ENCODE measurements at regions not wholly inside any gene's neighbourhood (a gene's known extent, or its start where the extent isn't known, plus 50 kb on each side); places are given as distances from the start of the nearest gene placed in this dataset.
"Not testable (repeated sequence)": the region's sequence is repeated elsewhere in the genome, so short reads cannot be mapped to it uniquely, and the experiment has no call there.

DNA sequence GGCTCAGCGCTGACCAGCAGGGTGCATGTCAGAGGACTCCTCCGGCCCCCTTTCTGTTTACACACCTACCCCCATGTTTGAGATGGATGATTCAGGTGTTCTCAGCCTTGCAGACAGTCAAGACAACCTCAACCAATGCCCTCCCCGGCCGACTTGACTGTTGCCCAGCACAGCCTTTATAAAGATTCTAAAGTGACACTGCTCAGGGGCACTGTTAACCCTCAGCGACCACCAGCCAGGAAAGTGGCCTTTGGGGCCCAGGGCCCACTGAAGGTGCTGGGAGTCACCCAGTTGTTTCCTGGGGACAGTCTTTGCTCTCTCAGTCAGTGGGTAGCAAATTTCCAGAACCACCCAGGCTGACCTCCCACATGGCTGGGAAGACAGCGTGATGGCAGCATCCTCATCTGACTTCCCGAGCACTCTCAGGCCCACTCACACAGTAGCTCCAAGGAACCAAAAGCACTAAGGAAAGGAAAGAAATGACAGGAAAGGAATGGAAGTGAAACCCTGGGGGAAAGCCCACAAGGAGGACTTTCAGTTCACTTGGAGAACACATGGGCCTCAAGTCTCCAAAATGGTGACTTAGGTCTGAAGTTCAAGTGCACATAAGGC, 128.4 kb downstream of the ASB7 start:
- Histone ChIP-seq H3K9ac (ENCODE audit: low read length) (no peak overlapping the region), H3K27ac (ENCODE audit: low read depth, low read length) (no peak overlapping the region), H3K9me3 (ENCODE audit: control insufficient read depth, insufficient read depth, low read depth, low read length) (no peaks in the 10 kb centered on the region), H3K27me3 (ENCODE audit: control insufficient read depth, insufficient read depth, low read length) (no peaks in the 10 kb centered on the region), H3K4me1 (ENCODE audit: control insufficient read depth, insufficient read depth, low read length) (peaks cover 25% of the 10 kb centered on the region), H3K36me3 (ENCODE audit: control insufficient read depth, insufficient read depth, low read length) (no peaks in the 10 kb centered on the region), H3K4me3 (ENCODE audit: low read depth, low read length) (no peak overlapping the region)

DNA sequence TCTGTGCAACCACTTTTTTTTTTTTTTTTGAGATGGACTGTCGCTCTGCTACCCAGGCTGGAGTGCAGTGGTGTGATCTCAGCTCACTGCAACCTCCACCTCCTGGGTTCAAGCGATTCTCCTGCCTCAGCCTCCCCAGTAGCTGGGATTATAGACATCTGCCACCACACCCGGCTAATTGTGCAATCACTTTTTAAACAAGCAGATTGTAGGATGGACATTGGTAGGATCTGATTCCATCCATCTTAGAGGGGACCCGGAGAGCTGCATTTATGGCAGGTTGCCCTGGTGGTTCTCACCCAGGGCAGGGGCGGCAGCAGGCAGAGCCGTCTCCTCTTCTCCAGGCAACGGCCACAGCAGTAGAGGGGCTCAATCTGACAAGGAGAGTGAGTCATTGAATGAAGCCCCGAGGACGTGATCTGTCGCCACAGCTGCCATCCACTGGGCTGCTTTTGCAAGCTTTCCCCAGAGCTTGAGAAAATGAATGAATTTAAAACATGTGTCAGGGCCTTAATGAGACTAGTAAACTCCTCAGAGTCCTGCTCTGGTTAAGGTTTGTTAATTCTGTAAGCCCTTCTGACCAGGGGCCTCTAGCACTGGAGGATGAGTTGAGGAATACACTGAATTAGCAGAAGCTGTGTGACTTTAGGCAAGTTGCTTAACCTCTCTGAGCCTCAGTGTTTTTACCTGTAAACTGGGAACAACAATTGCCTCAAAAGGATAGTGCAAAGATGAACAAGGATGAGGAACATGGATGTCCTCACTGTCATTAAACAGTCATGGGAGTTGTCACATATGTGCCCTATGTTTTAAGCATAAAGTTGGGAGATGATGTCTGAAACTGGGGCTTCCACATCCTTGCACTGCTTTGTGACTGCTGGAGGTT, 129.1 kb downstream of the ASB7 start:
- Histone ChIP-seq H3K27ac (ENCODE audit: low read depth, low read length) (no peak overlapping the region), H3K36me3 (ENCODE audit: control insufficient read depth, insufficient read depth, low read length) (no peaks in the 10 kb centered on the region), H3K4me1 (ENCODE audit: control insufficient read depth, insufficient read depth, low read length) (peaks cover 23% of the 10 kb centered on the region), H3K27me3 (ENCODE audit: control insufficient read depth, insufficient read depth, low read length) (no peaks in the 10 kb centered on the region), H3K4me3 (ENCODE audit: low read depth, low read length) (no peak overlapping the region), H3K9me3 (ENCODE audit: control insufficient read depth, insufficient read depth, low read depth, low read length) (no peaks in the 10 kb centered on the region), H3K9ac (ENCODE audit: low read length) (no peak overlapping the region)

DNA sequence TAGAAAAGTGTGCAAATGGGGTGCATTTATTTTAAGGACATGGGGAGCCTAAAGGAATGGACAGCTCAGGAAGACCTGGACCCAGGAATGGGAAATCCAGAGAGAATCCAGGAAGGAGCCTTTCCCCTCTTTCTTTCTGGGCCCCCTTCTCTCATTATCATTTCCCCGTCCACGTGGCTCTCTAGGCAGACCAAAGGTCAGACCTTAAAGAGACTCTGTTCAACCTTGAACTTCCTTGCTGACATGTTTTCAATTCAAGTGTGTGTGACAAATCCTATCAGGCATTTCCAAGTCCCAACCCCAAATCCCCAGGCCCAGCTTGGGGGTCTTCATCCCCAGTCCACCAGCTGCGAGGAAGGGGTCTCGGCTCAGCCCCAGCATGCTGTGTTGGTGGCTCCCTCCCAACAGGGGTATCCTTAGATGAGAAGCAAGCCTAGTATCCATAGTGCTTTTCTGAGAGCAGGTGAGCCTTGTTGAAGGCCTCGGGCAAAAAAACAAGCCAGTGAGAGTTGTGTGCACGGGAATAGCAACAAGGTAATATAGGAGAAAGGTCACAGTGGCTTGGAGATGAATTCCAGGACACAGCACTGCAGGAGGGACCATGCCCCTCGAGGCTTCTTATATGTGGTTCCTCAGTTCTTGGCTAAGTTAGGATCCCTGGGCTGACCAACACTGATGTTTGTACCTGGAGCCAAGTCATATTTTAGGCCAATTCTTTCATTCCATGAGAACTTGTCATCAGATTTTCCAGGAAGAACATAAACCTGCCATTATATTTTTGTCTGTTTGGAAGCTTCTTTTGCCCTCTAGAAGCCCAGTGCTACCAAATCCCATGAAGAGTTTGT, 130.0 kb downstream of the ASB7 start:
- Histone ChIP-seq H3K4me1 (ENCODE audit: control insufficient read depth, insufficient read depth, low read length) (peaks cover 19% of the 10 kb centered on the region), H3K9me3 (ENCODE audit: control insufficient read depth, insufficient read depth, low read depth, low read length) (no peaks in the 10 kb centered on the region), H3K27ac (ENCODE audit: low read depth, low read length) (no peak overlapping the region), H3K9ac (ENCODE audit: low read length) (no peak overlapping the region), H3K27me3 (ENCODE audit: control insufficient read depth, insufficient read depth, low read length) (no peaks in the 10 kb centered on the region), H3K4me3 (ENCODE audit: low read depth, low read length) (no peak overlapping the region), H3K36me3 (ENCODE audit: control insufficient read depth, insufficient read depth, low read length) (no peaks in the 10 kb centered on the region)

DNA sequence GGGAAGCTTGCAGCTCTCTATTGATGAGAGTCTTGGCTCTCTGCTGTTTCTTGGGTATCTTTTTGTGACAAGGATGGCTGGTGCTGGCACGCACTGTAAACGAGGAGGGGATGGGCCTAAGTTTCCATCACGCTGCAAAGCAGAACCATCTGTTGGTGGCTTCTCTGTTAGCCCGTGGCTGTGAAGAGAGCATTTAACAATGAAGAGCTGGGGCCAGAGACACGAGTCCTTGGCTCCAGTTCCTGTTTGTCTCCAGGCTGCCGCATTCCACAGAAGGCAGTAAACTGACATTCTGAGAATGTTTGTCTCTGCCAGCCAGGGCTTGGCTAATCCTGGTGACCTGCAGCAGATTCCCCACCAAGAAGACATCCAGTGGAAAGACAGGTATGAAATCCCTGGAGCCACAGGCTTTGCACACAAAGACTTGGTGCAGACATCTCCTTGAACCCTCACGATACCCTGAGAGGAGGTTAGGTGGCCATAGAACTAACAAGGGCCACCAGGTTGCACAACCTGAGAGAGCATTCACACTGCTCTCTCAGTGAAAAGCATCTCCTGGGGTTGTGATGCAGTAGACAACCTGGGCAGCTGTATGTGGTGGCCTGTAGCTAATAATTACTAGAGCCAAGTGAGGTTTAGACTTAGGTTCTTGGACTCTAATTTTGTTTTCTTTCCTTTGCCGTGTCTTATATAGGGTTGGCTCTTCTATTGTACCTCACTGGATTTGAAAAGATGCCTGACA, 130.9 kb downstream of the ASB7 start:
- peaks cover 11% of the 10 kb centered on the region; the same call in 1 of the 2 replicates for H3K4me1 ChIP-seq (ENCODE audit: control insufficient read depth, insufficient read depth, low read length)
- H3K9ac ChIP-seq (ENCODE audit: low read length) = no peak overlapping the region
- no peak overlapping the region for H3K27ac ChIP-seq (ENCODE audit: low read depth, low read length)
- H3K36me3 ChIP-seq (ENCODE audit: control insufficient read depth, insufficient read depth, low read length) = no peaks in the 10 kb centered on the region
- no peak overlapping the region for H3K4me3 ChIP-seq (ENCODE audit: low read depth, low read length)
- no peaks in the 10 kb centered on the region for H3K9me3 ChIP-seq (ENCODE audit: control insufficient read depth, insufficient read depth, low read depth, low read length)
- no peaks in the 10 kb centered on the region for H3K27me3 ChIP-seq (ENCODE audit: control insufficient read depth, insufficient read depth, low read length)

DNA sequence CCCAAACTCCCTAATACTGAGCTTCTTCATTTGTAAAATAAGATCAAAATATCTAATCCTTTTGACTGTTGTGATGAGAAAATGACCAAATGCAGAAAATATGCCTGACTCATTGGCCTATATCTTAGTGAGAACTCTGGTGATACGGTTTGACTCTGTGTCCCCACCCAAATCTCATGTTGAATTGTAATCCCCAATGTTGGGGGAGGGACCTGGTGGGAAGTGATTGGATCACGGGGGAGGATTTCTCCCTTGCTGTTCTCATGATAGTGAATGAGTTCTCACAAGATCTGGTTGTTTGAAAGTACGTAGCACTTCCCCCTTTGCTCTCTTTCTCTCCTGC, 131.4 kb downstream of the ASB7 start:
- not testable (repeated sequence) for H3K9ac ChIP-seq (ENCODE audit: low read length); H3K9me3 ChIP-seq (ENCODE audit: control insufficient read depth, insufficient read depth, low read depth, low read length); H3K27ac ChIP-seq (ENCODE audit: low read depth, low read length); H3K27me3 ChIP-seq (ENCODE audit: control insufficient read depth, insufficient read depth, low read length); H3K36me3 ChIP-seq (ENCODE audit: control insufficient read depth, insufficient read depth, low read length); H3K4me3 ChIP-seq (ENCODE audit: low read depth, low read length); H3K4me1 ChIP-seq (ENCODE audit: control insufficient read depth, insufficient read depth, low read length)

DNA sequence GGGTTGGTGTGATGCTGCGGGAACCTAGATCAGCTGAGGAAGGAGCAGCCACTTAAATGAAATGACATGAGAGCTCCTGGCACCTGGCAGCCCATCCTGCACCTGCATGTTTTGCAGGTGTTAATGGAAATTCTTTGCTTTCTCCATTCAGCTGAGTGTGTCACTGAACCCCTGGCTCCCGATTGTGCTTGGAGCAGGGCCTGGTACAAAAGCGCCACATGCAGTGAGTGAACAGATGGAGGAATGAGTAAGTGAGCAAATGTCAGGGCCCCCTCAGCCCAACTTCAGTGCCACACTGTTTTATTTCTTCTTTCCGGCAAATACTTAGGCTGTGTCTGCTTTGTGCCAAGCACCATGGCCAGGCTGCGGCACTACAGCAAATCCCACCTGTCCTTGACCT, 132.2 kb downstream of the ASB7 start:
- no peaks in the 10 kb centered on the region for H3K27me3 ChIP-seq (ENCODE audit: control insufficient read depth, insufficient read depth, low read length)
- peaks cover 6% of the 10 kb centered on the region; the same call in 1 of the 2 replicates for H3K4me1 ChIP-seq (ENCODE audit: control insufficient read depth, insufficient read depth, low read length)
- no peaks in the 10 kb centered on the region for H3K9me3 ChIP-seq (ENCODE audit: control insufficient read depth, insufficient read depth, low read depth, low read length)
- no peak overlapping the region for H3K4me3 ChIP-seq (ENCODE audit: low read depth, low read length)
- H3K27ac ChIP-seq (ENCODE audit: low read depth, low read length) = no peak overlapping the region
- H3K9ac ChIP-seq (ENCODE audit: low read length) = no peak overlapping the region
- no peaks in the 10 kb centered on the region for H3K36me3 ChIP-seq (ENCODE audit: control insufficient read depth, insufficient read depth, low read length)

DNA sequence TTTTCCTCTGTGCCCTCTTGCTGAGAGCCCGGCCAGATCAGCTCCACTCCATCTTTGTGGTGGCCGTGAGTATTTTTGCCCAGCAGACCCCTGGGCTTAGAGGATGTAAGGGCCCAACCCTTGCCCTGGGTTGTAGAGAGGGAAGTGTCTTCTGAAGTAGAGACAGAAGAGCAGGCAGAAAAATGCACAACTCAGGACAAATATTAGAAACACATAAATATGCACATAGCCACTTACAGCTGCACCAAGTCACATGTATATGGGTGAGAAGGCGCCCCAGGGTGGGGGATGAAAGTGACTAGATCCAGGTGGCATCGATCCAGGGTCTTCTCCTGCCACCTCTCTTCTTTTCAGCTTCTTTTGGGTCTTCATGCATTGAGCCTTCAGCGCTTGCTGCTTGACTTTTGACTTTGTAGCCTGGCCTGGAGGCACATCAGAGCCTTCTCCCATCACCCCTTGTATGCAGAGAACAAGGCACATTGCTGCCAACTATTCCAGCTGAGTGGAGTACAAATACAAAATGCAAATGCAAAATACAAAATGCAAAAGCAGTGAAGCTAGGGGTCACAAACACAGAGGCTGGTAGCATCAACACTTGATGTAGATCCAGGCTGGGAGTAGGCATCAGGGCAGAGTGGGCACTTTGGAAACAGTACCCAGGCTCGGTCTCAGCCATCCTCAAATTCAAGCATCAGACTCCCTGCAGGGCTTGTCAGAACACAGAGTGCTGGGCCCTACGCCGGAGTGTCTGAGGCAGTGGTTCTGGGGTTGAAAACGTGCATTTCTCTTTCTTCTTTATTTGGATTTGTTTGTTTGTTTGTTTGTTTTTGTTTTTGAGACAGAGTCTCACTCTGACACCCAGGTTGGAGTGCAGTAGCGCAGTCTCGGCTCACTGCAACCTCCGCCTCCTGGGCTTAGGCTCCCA, 133.0 kb downstream of the ASB7 start:
- Histone ChIP-seq H3K27me3 (ENCODE audit: control insufficient read depth, insufficient read depth, low read length) (no peaks in the 10 kb centered on the region), H3K9me3 (ENCODE audit: control insufficient read depth, insufficient read depth, low read depth, low read length) (no peaks in the 10 kb centered on the region), H3K36me3 (ENCODE audit: control insufficient read depth, insufficient read depth, low read length) (no peaks in the 10 kb centered on the region), H3K4me1 (ENCODE audit: control insufficient read depth, insufficient read depth, low read length) (peaks cover 6% of the 10 kb centered on the region; the same call in 1 of the 2 replicates), H3K9ac (ENCODE audit: low read length) (no peak overlapping the region), H3K27ac (ENCODE audit: low read depth, low read length) (no peak overlapping the region), H3K4me3 (ENCODE audit: low read depth, low read length) (no peak overlapping the region)

DNA sequence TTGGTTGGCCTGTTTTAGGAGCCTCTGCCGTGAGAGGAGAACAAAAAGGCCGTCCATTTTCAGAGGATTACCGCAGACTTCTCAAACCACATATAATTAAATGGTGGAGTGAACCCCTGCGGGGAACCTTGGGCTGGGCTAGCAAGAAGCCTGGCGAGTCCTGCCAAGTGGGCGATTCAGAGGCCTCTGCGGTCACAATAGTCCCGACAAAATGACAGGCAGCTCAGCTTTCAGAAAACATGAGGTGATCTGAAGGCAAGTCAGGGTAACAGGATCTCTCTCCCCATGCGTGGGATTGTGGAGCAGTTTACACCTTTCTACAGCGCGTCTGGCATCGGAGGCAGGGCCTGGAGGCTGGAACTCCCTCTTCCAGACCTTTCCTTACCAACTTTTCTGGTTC, 134.8 kb downstream of the ASB7 start:
- Histone ChIP-seq H3K27me3 (ENCODE audit: control insufficient read depth, insufficient read depth, low read length) (no peaks in the 10 kb centered on the region), H3K27ac (ENCODE audit: low read depth, low read length) (no peak overlapping the region), H3K4me3 (ENCODE audit: low read depth, low read length) (no peak overlapping the region), H3K36me3 (ENCODE audit: control insufficient read depth, insufficient read depth, low read length) (no peaks in the 10 kb centered on the region), H3K9me3 (ENCODE audit: control insufficient read depth, insufficient read depth, low read depth, low read length) (no peaks in the 10 kb centered on the region), H3K9ac (ENCODE audit: low read length) (no peak overlapping the region), H3K4me1 (ENCODE audit: control insufficient read depth, insufficient read depth, low read length) (peaks cover 6% of the 10 kb centered on the region; the same call in 1 of the 2 replicates)

DNA sequence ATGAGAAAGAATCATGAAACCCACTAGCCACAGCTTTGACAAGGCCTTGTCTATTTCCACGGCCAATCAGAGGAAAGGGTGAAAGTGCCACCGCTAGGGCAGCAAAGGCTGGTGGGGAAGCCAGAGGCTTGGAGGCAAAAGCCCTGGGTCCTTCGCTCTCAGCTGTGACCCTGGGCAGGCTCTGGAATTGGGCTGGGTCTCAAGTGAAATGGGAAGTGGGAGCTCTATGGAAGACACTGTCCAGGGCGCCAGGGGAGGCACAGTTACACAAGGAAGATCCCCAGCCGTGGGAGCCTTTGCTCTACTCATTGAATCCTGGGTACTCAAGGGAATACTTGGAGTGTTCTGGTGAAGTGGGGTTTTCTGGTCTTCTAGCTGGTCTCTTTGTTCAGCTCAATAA, 136.2 kb downstream of the ASB7 start:
- H3K9me3 ChIP-seq (ENCODE audit: control insufficient read depth, insufficient read depth, low read depth, low read length) = no peaks in the 10 kb centered on the region
- H3K36me3 ChIP-seq (ENCODE audit: control insufficient read depth, insufficient read depth, low read length) = no peaks in the 10 kb centered on the region
- H3K4me1 ChIP-seq (ENCODE audit: control insufficient read depth, insufficient read depth, low read length) = peaks cover 2% of the 10 kb centered on the region; the same call in 1 of the 2 replicates
- no peak overlapping the region for H3K9ac ChIP-seq (ENCODE audit: low read length)
- no peaks in the 10 kb centered on the region for H3K27me3 ChIP-seq (ENCODE audit: control insufficient read depth, insufficient read depth, low read length)
- H3K4me3 ChIP-seq (ENCODE audit: low read depth, low read length) = no peak overlapping the region
- H3K27ac ChIP-seq (ENCODE audit: low read depth, low read length) = no peak overlapping the region

DNA sequence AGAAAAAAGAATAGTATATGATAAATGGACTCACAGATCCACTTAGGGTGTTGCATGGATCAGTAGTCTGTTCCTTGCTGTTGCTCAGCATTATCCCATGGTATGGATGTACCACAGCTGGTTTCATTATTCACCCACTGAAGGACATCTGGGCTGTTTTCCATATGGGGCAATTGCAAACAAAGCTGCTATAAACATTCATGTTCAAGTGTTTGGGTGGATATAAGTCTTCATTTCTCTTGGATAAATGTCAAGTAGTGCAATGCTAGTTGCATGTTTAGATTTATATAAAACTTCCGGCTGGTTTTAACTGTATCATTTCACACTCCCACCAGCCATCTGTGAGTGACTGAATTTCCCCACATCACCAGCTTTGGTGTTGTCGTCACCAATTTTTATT, 137.7 kb downstream of the ASB7 start:
- Histone ChIP-seq H3K27ac (ENCODE audit: low read depth, low read length) (no peak overlapping the region), H3K4me1 (ENCODE audit: control insufficient read depth, insufficient read depth, low read length) (peaks cover 2% of the 10 kb centered on the region; the same call in 1 of the 2 replicates), H3K9ac (ENCODE audit: low read length) (no peak overlapping the region), H3K4me3 (ENCODE audit: low read depth, low read length) (no peak overlapping the region), H3K9me3 (ENCODE audit: control insufficient read depth, insufficient read depth, low read depth, low read length) (no peaks in the 10 kb centered on the region), H3K27me3 (ENCODE audit: control insufficient read depth, insufficient read depth, low read length) (no peaks in the 10 kb centered on the region), H3K36me3 (ENCODE audit: control insufficient read depth, insufficient read depth, low read length) (no peaks in the 10 kb centered on the region)

All from HUES6 (cell line).